NCI-H2227 (cell line): ENCODE measurements at regions not wholly inside any gene's neighbourhood (a gene's known extent, or its start where the extent isn't known, plus 50 kb on each side); places are given as distances from the start of the nearest gene placed in this dataset.
A peak's percentile ranks its signal among the peaks of the same experiment; 100 is the strongest.
"Not testable (repeated sequence)": the region's sequence is repeated elsewhere in the genome, so short reads cannot be mapped to it uniquely, and the experiment has no call there.

ENCODE experiments used
- DNase-seq: peaks from one replicate; lab custom pipeline; 2025; ENCODE audit not compliant: unreplicated experiment; lab: John Stamatoyannopoulos, UW

DNA sequence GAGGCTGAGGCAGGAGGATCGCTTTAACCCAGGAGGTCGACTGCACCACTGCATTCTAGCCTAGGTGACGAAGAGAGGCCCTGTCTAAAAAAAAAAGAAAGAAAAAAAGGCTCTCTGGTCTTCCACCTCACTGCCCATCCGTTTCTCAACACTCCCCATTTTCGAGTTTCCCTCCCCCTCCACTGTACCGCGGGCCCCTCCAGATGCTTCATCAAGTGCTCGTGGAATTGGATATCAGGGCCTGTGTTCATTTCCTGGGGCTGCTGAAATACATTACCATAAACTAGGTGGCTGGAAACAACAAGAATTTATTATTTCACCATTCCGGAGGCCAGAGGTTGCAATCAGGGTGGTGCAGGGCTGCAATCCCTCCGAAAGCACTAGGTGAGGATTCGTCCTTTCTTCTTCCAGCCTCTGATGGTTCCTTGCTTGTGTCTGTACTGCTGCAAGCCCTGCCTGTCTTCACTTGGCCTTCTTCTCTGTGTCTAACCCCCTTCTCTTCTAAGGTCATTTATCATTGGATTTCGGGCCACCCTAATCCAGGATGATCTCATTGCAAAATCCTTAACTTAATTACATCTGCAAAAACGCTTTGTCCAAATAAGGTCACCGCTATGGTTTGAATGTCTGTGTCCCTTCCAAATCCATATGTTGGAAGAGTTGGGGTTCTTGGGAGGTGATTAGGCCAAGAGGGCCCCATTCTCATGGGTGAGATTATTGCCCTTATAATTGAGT lies 135.1 kb downstream of the CRLF3 start:
- DNase-seq, result not testable (repeated sequence)

DNA sequence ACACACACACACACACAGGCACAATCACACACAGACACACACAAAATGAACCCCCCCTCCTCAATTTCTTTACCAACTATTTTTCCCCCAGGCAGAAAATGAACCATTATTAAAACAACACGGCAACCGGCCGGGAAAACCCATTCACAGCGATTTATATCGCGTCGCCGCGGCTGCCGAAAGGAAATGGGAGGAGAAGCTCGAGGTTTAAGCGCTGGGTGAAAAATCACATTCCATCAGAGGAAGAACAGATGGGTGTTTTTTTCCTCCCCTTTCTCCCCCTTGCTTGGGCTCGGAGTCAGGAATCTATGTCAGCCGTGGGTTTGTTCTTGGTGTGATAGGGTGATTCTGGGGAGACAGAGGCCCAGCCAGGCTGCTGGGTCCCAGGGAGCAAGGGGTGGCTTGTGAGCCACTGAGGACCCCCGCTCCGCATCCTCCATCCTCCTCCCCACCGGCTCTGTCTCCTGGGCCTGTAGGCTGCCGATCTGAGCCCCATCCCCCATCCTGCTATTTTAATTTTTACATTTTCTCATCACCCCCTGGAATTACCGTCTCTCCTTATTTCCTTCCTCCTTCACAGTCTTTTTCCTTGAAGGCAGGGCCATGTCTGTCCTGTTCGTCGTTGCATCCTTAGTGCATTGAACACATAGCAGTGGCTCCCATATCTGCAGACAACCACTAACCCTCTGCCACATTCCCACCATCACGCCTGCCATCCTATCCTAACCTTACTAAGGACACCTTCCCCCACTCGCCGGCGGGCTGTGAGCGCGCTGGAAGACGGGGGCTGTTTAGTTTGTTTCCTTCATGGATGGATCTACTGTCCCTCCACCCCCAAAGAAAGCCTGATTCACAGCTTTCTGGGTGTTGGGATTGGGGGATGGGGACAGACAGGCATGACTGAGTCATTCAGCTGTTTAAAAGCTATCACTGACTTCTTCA lies 137.7 kb downstream of the CRLF3 start:
- DNase-seq, result not testable (repeated sequence)

DNA sequence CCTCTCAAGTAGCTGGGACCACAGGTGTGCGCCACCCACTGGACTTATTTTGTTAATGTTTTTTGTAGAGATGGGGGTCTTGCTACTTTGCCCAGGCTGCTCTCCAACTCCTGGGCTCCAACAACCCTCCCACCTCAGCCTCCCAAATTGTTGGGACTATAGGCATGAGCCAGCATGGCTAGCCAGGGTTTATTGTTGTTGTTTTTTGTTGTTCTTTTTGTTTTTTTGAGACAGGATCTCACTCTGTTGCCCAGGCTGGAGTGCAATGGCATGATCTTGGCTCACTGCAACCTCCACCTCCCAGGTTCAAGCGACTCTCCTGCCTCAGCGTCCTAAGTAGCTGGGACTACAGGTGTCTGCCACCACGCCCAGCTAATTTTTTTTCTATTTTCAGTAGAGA lies 142.2 kb downstream of the CRLF3 start:
- not testable (repeated sequence) for DNase-seq

DNA sequence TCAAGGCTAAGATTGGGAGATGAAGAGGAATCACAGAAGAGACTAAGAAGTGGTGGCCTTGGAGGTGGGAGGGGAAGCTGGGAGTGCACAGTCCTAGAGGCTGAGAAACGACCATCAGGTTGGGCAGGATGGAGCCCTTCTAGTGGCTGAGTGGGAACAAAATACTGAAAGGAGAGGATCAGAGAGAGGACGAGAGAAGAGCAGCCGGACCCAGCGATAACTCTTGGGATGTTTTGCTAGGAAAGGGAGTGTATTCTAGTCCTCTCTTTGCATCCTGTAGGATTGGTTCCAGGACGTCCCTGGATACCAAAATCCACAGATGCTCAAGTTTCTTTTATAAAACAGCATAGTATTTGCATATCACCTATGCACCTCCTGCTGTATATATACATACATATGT lies 143.8 kb downstream of the CRLF3 start:
- not testable (repeated sequence) for DNase-seq

DNA sequence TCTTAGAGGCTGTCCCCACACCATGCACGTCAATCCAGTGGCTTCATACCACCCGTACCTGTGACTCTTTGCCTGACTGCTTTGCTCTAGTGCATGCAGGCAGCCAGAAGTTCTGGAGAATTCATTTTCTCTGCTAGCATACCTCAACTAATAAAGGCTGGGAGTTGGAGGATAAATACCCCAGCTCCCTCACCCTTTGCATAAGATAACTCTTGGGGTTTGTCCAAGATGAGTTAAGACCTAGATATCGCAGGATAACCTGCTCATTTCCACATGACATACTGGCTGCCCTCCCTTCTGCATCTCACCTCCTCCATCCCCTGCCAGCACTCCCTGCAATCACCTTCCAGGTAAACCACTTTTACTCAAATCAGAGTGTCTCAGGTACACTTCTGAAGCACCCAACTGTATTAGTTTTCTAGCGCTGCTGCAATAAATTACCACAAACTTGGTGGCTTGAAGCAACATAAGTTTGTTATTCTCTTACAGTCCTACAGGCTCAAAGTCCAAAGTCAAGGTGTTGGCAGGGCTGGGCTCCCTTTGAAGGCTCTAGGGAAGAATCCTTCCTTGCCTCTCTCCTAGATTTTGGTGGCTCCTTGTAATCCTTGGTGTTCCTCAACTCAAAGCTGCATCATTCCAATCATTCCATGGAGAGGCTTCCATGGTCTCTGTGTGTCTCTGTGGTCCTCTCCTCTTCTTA lies 146.8 kb downstream of the CRLF3 start:
- no peak for DNase-seq

DNA sequence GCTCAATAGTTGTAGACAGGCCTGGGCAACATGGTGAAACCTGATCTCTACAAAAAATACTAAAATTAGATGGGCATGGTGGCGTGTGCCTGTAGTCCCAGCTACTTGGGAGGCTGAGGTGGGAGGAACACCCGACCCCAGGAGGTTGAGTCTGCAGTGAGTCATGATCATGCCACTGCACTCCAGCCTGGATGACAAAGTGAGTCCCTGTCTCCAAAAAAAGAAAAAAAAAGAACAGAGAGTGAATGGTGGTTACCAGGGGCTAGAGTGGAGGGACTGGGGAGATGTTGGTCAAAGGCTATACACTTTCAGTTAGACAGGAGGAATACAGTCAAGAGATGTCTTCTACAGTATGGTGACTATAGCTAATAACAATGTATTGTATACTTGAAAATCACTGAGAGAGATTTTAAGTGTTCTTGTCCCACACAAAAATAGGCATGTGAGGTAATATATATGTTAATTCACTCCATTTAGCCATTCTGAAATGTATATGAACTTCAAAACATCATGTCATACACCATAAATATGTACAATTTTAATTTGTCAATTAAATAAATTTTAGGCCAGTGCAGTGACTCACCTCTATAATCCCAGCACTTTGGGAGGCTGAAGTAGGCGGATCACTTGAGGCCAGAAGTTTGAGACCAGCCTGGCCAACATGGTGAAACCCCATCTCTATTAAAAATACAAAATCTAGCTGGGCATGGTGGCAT lies 148.6 kb downstream of the CRLF3 start:
- DNase-seq, result not testable (repeated sequence)

DNA sequence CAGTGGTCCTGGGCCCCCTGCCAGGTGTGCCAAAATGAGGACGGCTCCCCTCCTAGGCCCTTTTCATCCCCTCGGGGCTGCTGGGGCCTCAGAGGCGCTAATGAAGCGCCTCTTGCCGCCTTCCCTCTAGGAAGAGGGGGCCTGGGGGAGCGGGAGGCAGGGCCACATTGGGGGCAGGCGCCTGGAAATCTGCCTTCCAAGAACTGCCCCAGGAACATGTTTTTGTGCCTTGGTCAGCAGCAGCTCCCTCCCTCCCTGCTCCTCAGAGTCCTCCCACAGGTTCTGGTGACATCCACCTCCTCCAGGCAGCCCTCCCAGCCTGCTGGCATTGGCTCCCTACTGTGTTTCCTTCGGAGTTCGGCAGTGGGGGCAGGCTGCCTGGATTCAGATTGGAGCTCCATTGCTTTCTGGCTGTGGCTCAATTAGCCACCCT lies 155.3 kb downstream of the CRLF3 start:
- DNase-seq, result not testable (repeated sequence)

DNA sequence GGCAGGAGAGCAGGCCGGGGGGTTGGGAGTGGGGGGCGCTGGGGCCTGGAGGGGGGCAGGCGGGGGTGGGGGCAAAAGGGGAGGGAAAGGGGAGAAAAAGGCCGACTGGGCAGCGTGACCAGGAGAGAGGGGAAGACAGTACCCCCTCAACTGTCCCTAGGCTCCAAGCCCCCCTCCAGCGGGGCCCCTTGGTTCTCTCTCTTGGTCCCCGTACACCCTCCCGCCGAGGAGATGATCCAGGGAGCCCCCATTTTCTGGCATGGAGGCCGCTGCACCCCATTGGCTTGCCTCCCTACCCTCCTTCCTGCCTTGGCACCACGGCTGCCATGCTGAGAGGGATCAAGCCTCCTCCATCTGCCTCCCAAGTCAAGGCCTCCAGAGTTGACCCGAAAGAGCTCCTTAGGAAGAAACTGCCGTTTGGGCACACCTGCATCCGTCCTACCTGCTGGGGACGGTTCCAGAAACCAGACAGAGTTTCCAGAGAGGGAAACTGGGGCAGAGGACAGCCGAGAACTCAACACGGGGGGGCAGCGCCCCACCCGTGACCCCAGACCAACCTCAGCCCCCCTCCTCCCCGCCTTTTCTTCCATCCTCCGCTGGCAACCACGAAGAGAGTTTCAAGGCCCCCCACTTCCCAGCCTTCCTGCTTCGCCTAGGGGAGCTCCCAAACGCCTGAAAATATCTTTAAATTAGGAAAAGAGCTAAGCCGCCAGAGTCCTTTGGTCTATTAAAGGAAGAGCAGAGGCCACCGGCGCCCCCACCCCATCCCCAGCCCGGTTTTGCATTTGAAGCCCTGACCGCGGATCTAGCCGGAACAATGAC lies 155.9 kb downstream of the CRLF3 start:
- DNase-seq, result peak; percentile 2

DNA sequence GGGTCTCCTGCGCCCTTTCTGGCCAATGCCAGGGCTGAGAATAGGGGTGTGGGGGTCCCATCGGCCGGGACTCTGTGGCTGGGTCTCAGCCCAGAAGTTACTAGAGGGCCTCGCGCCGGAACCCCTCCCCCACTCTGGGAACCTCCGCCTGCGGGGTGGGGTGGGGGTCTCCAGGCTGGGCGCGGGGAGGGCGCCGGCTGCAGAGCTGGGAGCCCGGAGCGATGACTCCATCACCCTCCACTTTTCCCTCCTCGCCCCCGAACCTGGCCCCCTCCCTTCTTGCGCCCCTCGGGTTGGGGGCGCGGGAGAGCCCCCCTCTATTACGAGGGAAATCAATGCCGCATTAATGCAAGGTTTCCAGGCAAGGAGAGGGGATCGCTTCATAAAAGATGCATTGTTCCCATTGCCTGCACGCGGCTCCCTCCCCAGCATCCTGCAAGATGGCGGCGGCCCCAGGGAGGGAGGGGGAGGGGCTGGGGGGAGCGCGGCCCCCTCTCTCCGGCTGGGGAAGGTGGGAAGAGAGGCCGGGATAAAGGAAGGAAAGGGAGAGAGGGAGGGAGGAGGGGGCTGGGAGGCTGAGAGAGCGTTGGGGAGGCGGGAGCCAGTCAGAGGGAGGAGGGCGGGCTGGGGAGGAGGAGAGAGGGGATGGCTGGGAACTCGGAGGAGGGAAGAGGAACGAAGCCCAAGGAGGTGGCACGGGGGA lies 156.7 kb downstream of the CRLF3 start:
- peak; percentile 79 for DNase-seq

DNA sequence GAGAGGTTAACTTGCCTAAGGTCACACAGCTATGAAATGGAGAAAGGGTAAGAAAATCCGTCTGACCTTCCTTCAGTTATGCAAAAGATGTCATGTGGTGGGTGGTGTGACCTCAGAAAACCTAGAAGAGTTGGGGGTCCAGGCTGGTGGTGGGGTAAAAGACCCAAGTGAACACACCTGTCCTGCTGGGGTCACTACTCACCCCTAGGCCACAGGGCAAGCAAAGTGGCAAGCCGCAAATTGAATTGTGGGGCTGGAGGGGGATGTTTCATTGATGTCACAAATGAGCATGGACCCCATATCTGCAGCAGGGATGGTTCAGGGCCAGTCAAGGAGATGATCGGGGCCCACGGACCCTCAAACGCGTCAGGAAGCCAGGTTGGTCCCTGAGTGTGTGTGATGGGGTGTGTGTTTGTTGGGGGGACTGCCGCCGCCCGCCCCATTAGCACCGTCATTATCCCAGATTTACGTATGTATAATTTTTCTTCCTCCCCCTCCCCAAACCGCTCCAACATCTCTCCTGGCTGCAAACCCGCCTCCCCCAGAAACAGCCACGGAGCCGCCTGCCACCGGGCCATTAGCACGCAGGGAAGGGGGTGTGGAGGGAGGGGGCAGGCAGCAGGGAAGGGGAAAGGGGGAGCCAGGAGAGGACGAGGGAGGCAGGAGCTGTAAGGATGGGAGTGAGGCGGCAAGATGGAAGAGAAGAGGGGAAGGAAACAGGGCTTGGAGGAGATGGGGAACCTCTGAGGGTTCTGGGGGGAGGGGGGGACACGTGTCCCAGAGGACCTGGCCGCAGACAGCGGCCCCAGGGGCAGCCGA lies 157.4 kb downstream of the CRLF3 start:
- DNase-seq, result peak; percentile 3

DNA sequence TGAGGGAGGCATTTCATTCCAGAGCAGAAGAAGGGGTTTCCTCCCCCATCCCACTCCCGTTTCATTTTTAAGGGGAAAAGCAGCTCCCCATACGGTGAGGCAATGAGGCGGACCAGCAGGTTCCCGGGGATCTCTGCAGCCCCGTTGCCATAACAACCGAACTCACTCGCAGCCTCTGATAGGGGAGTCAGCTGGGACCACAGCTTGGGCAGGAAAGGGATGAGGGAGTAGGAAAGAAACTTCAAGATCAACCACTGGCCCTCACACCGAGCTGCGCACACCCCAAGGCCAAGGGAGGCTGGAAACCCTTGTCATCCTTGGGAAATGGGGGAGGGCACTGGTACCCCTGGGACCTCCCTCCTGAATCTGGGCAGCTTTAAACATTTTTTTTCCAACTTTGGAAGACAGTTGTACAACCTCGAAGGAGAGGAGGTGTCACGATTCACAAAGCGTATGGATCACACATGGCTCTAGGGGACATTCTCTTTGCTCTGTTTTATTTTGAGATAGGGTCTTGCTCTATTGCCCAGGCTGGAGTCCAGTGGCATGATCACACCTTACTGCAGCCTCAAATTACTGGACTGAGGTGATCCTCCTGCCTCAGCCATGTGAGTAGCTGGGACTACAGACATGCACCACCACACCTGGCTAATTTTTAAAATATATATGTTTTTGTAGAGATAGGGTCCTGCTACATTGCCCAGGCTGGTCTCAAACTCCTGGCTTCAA lies 160.6 kb downstream of the CRLF3 start:
- peak; percentile 42 for DNase-seq

DNA sequence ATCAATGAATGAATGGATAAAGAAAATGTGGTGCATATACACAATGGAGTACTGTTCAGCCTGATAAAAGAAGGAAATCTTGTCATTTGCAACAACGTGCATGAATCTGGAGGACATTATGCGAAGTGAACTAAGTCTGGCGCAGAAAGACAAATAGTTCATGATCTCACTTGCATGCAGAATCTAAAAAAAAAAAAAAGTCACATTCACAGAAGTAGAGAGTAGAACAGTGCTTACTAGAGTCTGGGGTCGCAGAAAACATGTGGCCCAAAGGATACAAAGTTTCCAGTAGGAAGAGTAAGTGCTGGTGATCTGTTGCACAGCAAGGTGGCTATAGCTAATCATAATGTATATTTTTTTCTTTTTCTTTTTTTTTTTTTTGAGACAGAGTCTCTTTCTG lies 167.3 kb downstream of the CRLF3 start:
- DNase-seq, result not testable (repeated sequence)

DNA sequence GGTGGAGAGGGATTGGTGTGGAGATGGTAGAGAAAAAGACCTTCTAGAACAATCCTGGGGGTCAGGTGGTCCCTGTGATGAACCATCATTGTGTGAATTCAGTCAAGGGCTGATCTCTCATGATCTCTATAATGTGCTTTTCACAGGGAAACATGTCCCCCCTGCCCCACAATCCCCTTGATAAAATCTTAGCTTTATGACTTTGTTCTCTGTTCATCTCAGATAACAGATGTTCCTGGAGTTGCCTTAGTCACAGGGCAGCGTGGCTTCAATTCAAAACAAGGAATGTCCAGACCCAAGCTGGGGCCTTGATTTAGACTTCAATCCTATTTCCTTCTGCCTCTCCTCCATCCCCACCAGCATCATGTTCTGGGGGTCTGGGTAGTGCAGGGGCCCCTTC lies 171.5 kb downstream of the CRLF3 start:
- not testable (repeated sequence) for DNase-seq

DNA sequence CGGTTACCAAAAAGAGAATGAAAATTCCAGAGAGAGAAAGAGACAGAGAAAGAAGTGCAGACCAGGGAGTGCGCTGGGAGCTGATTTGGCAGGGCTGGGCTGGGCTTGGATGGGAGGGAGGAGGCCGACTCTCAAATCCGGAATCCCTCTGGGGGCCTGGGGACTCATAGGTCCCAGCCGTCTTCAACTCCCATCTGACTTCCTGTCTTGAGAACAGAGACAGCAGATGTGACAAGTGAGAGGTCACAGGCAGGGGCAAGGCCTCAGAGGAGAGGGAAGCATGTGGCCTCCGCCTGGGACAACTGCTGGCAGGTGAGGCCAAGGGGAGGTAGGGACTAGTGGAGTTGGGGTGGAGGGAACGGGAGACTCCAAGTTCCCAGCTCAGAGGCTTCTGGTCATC lies 172.9 kb downstream of the GOSR1 start:
- not testable (repeated sequence) for DNase-seq

DNA sequence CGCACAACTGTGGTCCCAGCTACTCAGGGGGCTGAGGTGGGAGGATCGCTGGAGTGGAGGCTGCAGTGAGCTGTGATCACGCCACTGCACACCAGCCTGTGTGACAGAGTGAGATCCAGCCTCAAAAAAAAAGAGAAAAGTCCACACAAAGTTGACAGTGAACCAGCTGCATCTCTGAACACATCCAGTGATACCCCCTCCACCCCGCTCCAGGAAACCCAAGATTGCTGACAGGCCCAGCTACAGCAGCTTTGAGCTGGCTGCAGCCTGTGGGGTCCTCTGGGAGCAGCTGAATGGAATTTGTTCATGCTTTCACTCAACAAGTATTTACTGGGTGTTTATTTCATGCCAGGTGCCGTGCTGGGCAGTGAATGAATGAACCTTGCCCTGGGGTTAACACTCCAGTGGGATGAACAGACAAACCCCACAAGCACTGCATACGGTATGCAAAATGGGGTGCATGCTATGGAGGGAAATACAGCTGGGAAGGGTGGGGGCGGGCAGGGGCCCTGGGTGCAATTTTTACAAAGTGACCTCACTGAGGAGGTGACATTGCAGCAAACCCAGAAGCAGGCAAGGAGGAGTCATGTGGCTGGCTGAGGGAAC lies 170.9 kb downstream of the GOSR1 start:
- DNase-seq, result not testable (repeated sequence)

DNA sequence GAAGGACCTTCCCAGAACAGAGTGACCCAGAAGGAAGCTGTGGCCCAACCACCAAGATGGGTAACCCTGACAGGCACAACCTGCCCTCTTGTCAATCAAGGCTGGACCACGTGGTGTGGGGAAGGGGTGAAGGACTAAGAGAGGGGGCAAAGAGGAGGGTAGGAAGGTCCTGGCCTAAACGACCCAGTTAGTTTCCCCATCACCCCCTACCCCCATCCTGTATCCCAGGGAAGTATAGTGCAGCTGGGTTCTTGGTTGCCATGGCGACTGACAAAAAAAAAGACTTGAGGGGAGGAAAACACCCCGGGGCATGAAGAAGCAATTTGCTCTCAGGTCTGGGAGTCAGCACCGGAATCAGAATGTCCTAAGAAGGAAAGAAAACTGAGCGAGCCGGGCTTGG lies 168.7 kb downstream of the GOSR1 start:
- peak; percentile 8 for DNase-seq

DNA sequence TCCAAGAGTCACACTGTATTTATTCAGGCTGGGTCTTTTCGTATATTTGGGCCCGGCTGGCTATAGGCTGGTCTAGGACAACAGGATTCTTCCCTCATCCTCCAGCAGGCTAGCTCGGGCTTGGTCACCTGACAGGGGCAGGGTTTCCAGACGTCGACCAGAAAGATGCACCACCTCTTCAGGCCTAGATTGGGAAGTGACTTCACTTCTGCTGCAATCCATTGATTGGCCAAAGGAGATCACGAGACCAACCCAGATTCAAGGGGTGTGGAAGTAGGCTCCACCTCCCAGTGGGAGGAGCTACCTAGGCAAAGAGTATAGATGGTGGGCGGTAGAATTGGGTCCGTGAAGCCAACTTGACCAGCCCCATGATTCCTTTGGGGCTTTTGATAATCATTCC lies 167.5 kb downstream of the GOSR1 start:
- DNase-seq, result not testable (repeated sequence)
